ENCODE measurements at regions not wholly inside any gene's neighbourhood (a gene's known extent, or its start where the extent isn't known, plus 50 kb on each side); places are given as distances from the start of the nearest gene placed in this dataset.
"Not testable (repeated sequence)": the region's sequence is repeated elsewhere in the genome, so short reads cannot be mapped to it uniquely, and the experiment has no call there.

GRCh38 chr5:124981901-124982300, 235.5 kb upstream of the ZNF608 start:
- Mint-ChIP-seq H3K9me3 (peaks cover 23% of the 10 kb centered on the region), H3K4me1 (peaks cover 43% of the 10 kb centered on the region), H3K36me3 (ENCODE audit: low read depth) (peaks cover 26% of the 10 kb centered on the region), H3K27me3 (ENCODE audit: low read depth) (no peaks in the 10 kb centered on the region), H3K4me3 (peak overlapping the region; percentile 64), H3K27ac (ENCODE audit: unreplicated experiment) (peak overlapping the region; percentile 68)
- no peak for DNase-seq (ENCODE audit: low read depth, low spot score)
- no peak for TF ChIP-seq CTCF (conservative IDR thresholded peaks at IDR 0.05)

GRCh38 chr5:124986170-124986569, 239.7 kb upstream of the ZNF608 start:
- Mint-ChIP-seq H3K4me1 (peaks cover 21% of the 10 kb centered on the region), H3K27ac (ENCODE audit: unreplicated experiment) (peak overlapping the region; percentile 38), H3K4me3 (no peak overlapping the region), H3K27me3 (ENCODE audit: low read depth) (no peaks in the 10 kb centered on the region), H3K9me3 (peaks cover 37% of the 10 kb centered on the region), H3K36me3 (ENCODE audit: low read depth) (peaks cover 28% of the 10 kb centered on the region)
- no peak for DNase-seq (ENCODE audit: low read depth, low spot score)
- TF ChIP-seq CTCF (conservative IDR thresholded peaks at IDR 0.05), result no peak

DNA sequence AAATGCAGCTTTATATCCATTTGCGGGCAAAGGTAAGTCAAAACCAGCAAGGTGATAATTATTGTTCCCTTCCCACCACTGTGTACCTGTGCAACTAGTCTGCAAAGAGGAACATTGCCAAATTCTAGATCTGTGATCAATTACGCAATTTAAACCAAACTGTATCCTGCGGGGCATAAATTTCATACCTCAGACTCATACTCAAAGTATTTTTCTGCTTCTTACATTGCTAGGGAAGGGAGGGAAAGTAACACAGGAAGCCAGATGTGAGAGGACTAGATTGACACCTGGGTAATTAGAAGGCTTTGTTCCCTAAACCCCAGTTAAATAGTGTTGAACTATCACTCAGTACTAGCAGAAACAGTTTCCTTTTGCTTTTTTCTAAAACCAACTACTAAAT, 240.2 kb upstream of the ZNF608 start:
- Mint-ChIP-seq H3K27me3 (ENCODE audit: low read depth) (no peaks in the 10 kb centered on the region), H3K4me3 (no peak overlapping the region), H3K36me3 (ENCODE audit: low read depth) (peaks cover 28% of the 10 kb centered on the region), H3K4me1 (peaks cover 16% of the 10 kb centered on the region), H3K27ac (ENCODE audit: unreplicated experiment) (no peak overlapping the region), H3K9me3 (peaks cover 37% of the 10 kb centered on the region)
- no peak for DNase-seq (ENCODE audit: low read depth, low spot score)
- TF ChIP-seq CTCF (conservative IDR thresholded peaks at IDR 0.05), result no peak

GRCh38 chr5:124987786-124988185, 241.3 kb upstream of the ZNF608 start:
- not testable (repeated sequence) for DNase-seq (ENCODE audit: low read depth, low spot score); H3K27me3 Mint-ChIP-seq (ENCODE audit: low read depth); H3K4me3 Mint-ChIP-seq; H3K27ac Mint-ChIP-seq (ENCODE audit: unreplicated experiment); H3K4me1 Mint-ChIP-seq
- peaks cover 38% of the 10 kb centered on the region for H3K9me3 Mint-ChIP-seq
- H3K36me3 Mint-ChIP-seq (ENCODE audit: low read depth), result peaks cover 26% of the 10 kb centered on the region

DNA sequence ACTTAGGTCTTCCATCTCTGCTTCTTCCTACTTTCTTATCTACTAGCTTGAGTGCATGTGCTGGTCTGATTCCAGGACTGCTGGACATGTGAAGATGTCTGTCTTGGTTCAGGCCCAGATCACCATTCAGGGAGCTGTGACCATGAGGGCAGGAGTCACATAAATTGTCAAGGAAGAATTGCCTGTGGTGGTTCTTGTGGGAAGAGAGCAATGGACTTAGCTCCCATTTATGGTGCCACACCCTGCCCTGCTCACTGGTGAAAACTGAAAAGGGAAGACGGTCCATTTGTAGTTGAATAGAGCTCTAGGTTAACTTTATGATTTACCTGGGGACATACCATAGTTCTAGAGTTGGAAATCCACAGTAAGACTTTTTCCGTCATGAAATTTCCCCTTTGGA, 244.3 kb upstream of the ZNF608 start:
- Mint-ChIP-seq H3K4me3 (no peak overlapping the region), H3K27me3 (ENCODE audit: low read depth) (no peaks in the 10 kb centered on the region), H3K4me1 (peaks cover 28% of the 10 kb centered on the region), H3K27ac (ENCODE audit: unreplicated experiment) (peak overlapping the region; percentile 55), H3K9me3 (peaks cover 25% of the 10 kb centered on the region), H3K36me3 (ENCODE audit: low read depth) (peaks cover 12% of the 10 kb centered on the region)
- DNase-seq (ENCODE audit: low read depth, low spot score), result no peak
- TF ChIP-seq CTCF (conservative IDR thresholded peaks at IDR 0.05), result no peak

DNA sequence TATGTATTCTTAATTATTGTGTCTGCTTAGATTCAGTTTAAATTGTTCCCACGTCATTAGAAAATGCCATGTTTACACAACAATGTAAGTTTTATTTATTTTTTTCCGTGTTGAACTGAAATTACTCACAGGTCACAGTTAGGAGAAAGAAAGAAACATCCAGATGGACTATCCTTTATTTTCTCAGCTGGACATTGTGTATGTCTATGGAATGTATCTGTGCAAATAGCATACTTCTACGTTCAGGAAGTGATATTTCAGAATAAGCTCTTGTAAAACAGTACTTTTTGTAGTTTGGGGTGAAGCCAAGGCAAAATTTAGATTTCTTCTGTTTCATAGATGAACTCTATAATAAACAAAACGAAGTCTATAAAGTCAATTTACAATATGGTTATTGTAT, 249.0 kb upstream of the ZNF608 start:
- peak overlapping the region; percentile 45 for H3K27ac Mint-ChIP-seq (ENCODE audit: unreplicated experiment)
- peaks cover 62% of the 10 kb centered on the region for H3K4me1 Mint-ChIP-seq
- DNase-seq (ENCODE audit: low read depth, low spot score), result no peak
- TF ChIP-seq CTCF (conservative IDR thresholded peaks at IDR 0.05), result no peak
- H3K9me3 Mint-ChIP-seq, result peaks cover 6% of the 10 kb centered on the region
- peak overlapping the region; percentile 50 for H3K4me3 Mint-ChIP-seq
- no peaks in the 10 kb centered on the region for H3K27me3 Mint-ChIP-seq (ENCODE audit: low read depth)
- peaks cover 3% of the 10 kb centered on the region for H3K36me3 Mint-ChIP-seq (ENCODE audit: low read depth)

All from neural crest cell (in vitro differentiated cells).